ENCODE measurements at regions not wholly inside any gene's neighbourhood (a gene's known extent, or its start where the extent isn't known, plus 50 kb on each side); places are given as distances from the start of the nearest gene placed in this dataset.

- TF ChIP-seq CTCF (IDR thresholded peaks at IDR 0.05; ENCODE audit: extremely low read depth in 1 of 2, insufficient read depth in 1 of 2, low read depth in 1 of 2, low read length in 2 of 2), result no peak
- TF ChIP-seq POLR2A (IDR thresholded peaks at IDR 0.05; ENCODE audit: low read depth, low read length), result no peak
- no peak for TF ChIP-seq POLR2AphosphoS5 (IDR thresholded peaks at IDR 0.05; ENCODE audit: insufficient read depth, low read depth, low read length)
Observed at GRCh38 chr2:142323206-142323605, 192.4 kb upstream of the LRP1B start.

Measured in endothelial cell of umbilical vein (primary cell).